ENCODE measurements at regions not wholly inside any gene's neighbourhood (a gene's known extent, or its start where the extent isn't known, plus 50 kb on each side); places are given as distances from the start of the nearest gene placed in this dataset.

DNA sequence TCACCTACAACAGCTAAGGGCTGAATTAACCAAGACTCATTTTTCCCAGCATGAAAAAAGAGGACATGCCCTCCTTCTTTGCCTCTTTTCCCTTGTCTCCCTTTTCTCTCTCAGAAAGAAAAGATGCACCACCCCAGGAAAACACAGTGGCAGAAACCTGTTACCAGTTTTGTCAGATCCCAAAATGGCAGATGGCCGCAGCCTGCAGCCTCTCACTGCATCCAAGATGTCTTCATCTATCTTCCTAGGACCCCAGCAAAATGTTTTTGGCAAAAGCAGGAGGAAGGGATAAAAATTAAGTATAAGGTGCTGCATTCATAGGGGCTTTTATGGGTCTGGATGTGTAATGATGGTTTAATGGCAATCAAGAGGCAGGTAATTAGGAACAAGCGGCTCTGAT lies 266.6 kb upstream of the NPVF start:
- TF ChIP-seq, protein P1, sequence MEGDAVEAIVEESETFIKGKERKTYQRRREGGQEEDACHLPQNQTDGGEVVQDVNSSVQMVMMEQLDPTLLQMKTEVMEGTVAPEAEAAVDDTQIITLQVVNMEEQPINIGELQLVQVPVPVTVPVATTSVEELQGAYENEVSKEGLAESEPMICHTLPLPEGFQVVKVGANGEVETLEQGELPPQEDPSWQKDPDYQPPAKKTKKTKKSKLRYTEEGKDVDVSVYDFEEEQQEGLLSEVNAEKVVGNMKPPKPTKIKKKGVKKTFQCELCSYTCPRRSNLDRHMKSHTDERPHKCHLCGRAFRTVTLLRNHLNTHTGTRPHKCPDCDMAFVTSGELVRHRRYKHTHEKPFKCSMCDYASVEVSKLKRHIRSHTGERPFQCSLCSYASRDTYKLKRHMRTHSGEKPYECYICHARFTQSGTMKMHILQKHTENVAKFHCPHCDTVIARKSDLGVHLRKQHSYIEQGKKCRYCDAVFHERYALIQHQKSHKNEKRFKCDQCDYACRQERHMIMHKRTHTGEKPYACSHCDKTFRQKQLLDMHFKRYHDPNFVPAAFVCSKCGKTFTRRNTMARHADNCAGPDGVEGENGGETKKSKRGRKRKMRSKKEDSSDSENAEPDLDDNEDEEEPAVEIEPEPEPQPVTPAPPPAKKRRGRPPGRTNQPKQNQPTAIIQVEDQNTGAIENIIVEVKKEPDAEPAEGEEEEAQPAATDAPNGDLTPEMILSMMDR (IDR thresholded peaks at IDR 0.05; ENCODE audit: insufficient read depth, low read depth, low read length): no peak
- TF ChIP-seq EZH2 (IDR thresholded peaks at IDR 0.05; ENCODE audit: insufficient read depth, low read length): no peak

Data from astrocyte (in vitro differentiated cells and primary cell).